HEK293 (cell line): ENCODE measurements at regions not wholly inside any gene's neighbourhood (a gene's known extent, or its start where the extent isn't known, plus 50 kb on each side); places are given as distances from the start of the nearest gene placed in this dataset.

ENCODE experiments used
- CTCF ChIA-PET: fragments of 350-600 bp; formaldehyde crosslinking; extraction: SDS; loops from one replicate; lab custom pipeline; 2021; ENCODE audit warnings: antibody characterized with exemption; lab: Yijun Ruan, JAX
- POLR2A ChIA-PET: fragments of 300-600 bp; formaldehyde crosslinking; extraction: SDS; loops from one replicate; lab custom pipeline; 2020; ENCODE audit warnings: antibody characterized with exemption, inconsistent platforms; lab: Yijun Ruan, JAX
- H3K27ac ChIP-seq: fragments of 200-500 bp; sonication (Bioruptor generic); 2 replicates; pipeline ENCODE4 v1.5.1; 2014; ENCODE audit warnings: low read depth, low read length, control low read depth, inconsistent platforms; ENCODE audit errors: extremely low read depth
- H3K36me3 ChIP-seq, 2 experiments: fragments of 200-500 bp in 1 of 2; sonication (Bioruptor generic) in 1 of 2; 1 replicate in 1 of 2; 2 replicates in 1 of 2; pipeline ENCODE4 v1.5.1; 2014 to 2017; ENCODE audit warnings: inconsistent platforms in 2 of 2, low read length in 2 of 2; ENCODE audit not compliant: control insufficient read depth in 2 of 2, insufficient read depth in 1 of 2
- H3K4me1 ChIP-seq: fragments of 200-500 bp; sonication (Bioruptor generic); 2 replicates; pipeline ENCODE4 v1.5.1; 2014; ENCODE audit warnings: mild to moderate bottlenecking, low read length, inconsistent platforms; ENCODE audit not compliant: control insufficient read depth, insufficient read depth
- H3K4me3 ChIP-seq: 2 replicates; pipeline ENCODE4 v1.5.1; 2011; ENCODE audit warnings: low read depth, mild to moderate bottlenecking, control low read depth, low read length, moderate library complexity
- H3K9me3 ChIP-seq: fragments of 200-500 bp; sonication (Bioruptor generic); 2 replicates; pipeline ENCODE4 v1.5.1; 2014; ENCODE audit warnings: low read depth, low read length, inconsistent platforms; ENCODE audit not compliant: control insufficient read depth, insufficient read depth
- BCL6B ChIP-seq: fragments of 450-650 bp; formaldehyde crosslinking; IDR thresholded peaks from 2 replicates; pipeline ENCODE4 v1.5.1; 2017; ENCODE audit warnings: missing biosample characterization, missing genetic modification characterization
- PRDM6 ChIP-seq: fragments of 450-650 bp; formaldehyde crosslinking; IDR thresholded peaks from 2 replicates; pipeline ENCODE4 v1.5.1; 2017; ENCODE audit warnings: missing biosample characterization, missing genetic modification characterization
- ZBTB21 ChIP-seq: fragments of 450-650 bp; formaldehyde crosslinking; IDR thresholded peaks from 2 replicates; pipeline ENCODE4 v1.5.1; 2017; ENCODE audit warnings: missing biosample characterization, missing genetic modification characterization
- ZNF114 ChIP-seq: fragments of 450-650 bp; formaldehyde crosslinking; IDR thresholded peaks from 2 replicates; pipeline ENCODE4 v1.5.0; 2017; ENCODE audit warnings: missing biosample characterization, missing genetic modification characterization
- ZNF362 ChIP-seq: fragments of 450-650 bp; formaldehyde crosslinking; IDR thresholded peaks from 2 replicates; pipeline ENCODE4 v1.5.1; 2016; ENCODE audit warnings: missing biosample characterization, missing genetic modification characterization
- ZNF501 ChIP-seq: fragments of 450-650 bp; formaldehyde crosslinking; IDR thresholded peaks from 2 replicates; pipeline ENCODE4 v1.5.1; 2016; ENCODE audit warnings: missing biosample characterization, missing genetic modification characterization
- ZNF518A ChIP-seq: fragments of 450-650 bp; formaldehyde crosslinking; conservative IDR thresholded peaks from 2 replicates; pipeline ENCODE4 v1.5.1; 2016; ENCODE audit warnings: low read depth, missing biosample characterization, missing genetic modification characterization
- ZNF529 ChIP-seq: fragments of 450-650 bp; formaldehyde crosslinking; IDR thresholded peaks from 2 replicates; pipeline ENCODE4 v1.5.1; 2017; ENCODE audit warnings: missing genetic modification characterization, missing biosample characterization; ENCODE audit not compliant: insufficient replicate concordance
- ZNF585B ChIP-seq: fragments of 450-650 bp; formaldehyde crosslinking; IDR thresholded peaks from 2 replicates; pipeline ENCODE4 v1.5.1; 2016; ENCODE audit warnings: missing biosample characterization, missing genetic modification characterization
- ZNF791 ChIP-seq: fragments of 450-650 bp; formaldehyde crosslinking; IDR thresholded peaks from 2 replicates; pipeline ENCODE4 v1.5.1; 2016; ENCODE audit warnings: missing biosample characterization, missing genetic modification characterization
- ZNF837 ChIP-seq: fragments of 450-650 bp; formaldehyde crosslinking; IDR thresholded peaks from 2 replicates; pipeline ENCODE4 v1.5.1; 2016; ENCODE audit warnings: missing biosample characterization, missing genetic modification characterization
- ZNF843 ChIP-seq: fragments of 450-650 bp; formaldehyde crosslinking; IDR thresholded peaks from 2 replicates; pipeline ENCODE4 v1.5.1; 2016; ENCODE audit warnings: missing biosample characterization, missing genetic modification characterization

- ChIA-PET CTCF (no interaction called here), POLR2A (no interaction called here)
- H3K4me1 ChIP-seq: no peaks in the 10 kb centered on the region
- H3K36me3 ChIP-seq: no peaks in the 10 kb centered on the region
- H3K4me3 ChIP-seq: no peak overlapping the region
- H3K9me3 ChIP-seq: no peaks in the 10 kb centered on the region
- no peak overlapping the region for H3K27ac ChIP-seq
- TF ChIP-seq ZBTB21 (tag by site-specific recombination) (no peak), ZNF837 (tag by site-specific recombination) (no peak)
Measured at GRCh38 chrX:97835969-97836368, 952.3 kb downstream of the RPA4 start.

- ChIA-PET CTCF (no interaction called here), POLR2A (no interaction called here)
- Histone ChIP-seq H3K9me3 (peaks cover 2% of the 10 kb centered on the region; the same call in 1 of the 2 replicates), H3K4me1 (no peaks in the 10 kb centered on the region), H3K27ac (no peak overlapping the region), H3K4me3 (no peak overlapping the region), H3K36me3 (no peaks in the 10 kb centered on the region)
- TF ChIP-seq ZNF114: no peak
- no peak for TF ChIP-seq ZNF585B (tag by site-specific recombination)
- TF ChIP-seq ZNF791 (tag by site-specific recombination): no peak
- TF ChIP-seq PRDM6 (tag by site-specific recombination): no peak
- no peak for TF ChIP-seq BCL6B (tag by site-specific recombination)
- TF ChIP-seq ZNF501 (tag by site-specific recombination): no peak
- TF ChIP-seq ZNF843: no peak
- no peak for TF ChIP-seq ZNF518A
- no peak for TF ChIP-seq ZNF362 (tag by site-specific recombination)
- TF ChIP-seq ZNF529: no peak
Measured at GRCh38 chrX:97841544-97842179, 958.0 kb downstream of the RPA4 start.
